Rectal smooth muscle tissue (tissue), 1 donor: ENCODE measurements at regions not wholly inside any gene's neighbourhood (a gene's known extent, or its start where the extent isn't known, plus 50 kb on each side); places are given as distances from the start of the nearest gene placed in this dataset.
"Not testable (repeated sequence)": the region's sequence is repeated elsewhere in the genome, so short reads cannot be mapped to it uniquely, and the experiment has no call there.

ENCODE experiments used
- H3K27ac ChIP-seq: one replicate; pipeline ENCODE4 v1.7.0; 2013; ENCODE audit warnings: low read depth, low read length, inconsistent platforms
- H3K27me3 ChIP-seq: one replicate; pipeline ENCODE4 v1.7.0; 2013; ENCODE audit warnings: low read length; ENCODE audit not compliant: control insufficient read depth, insufficient read depth
- H3K36me3 ChIP-seq: one replicate; pipeline ENCODE4 v1.7.0; 2013; ENCODE audit warnings: low read length; ENCODE audit not compliant: control insufficient read depth, insufficient read depth
- H3K4me1 ChIP-seq: one replicate; pipeline ENCODE4 v1.7.0; 2013; ENCODE audit warnings: low read length; ENCODE audit not compliant: control insufficient read depth, insufficient read depth
- H3K4me3 ChIP-seq: one replicate; pipeline ENCODE4 v1.7.0; 2013; ENCODE audit warnings: low read length
- H3K9ac ChIP-seq: one replicate; pipeline ENCODE4 v1.7.0; 2013; ENCODE audit warnings: low read length

DNA sequence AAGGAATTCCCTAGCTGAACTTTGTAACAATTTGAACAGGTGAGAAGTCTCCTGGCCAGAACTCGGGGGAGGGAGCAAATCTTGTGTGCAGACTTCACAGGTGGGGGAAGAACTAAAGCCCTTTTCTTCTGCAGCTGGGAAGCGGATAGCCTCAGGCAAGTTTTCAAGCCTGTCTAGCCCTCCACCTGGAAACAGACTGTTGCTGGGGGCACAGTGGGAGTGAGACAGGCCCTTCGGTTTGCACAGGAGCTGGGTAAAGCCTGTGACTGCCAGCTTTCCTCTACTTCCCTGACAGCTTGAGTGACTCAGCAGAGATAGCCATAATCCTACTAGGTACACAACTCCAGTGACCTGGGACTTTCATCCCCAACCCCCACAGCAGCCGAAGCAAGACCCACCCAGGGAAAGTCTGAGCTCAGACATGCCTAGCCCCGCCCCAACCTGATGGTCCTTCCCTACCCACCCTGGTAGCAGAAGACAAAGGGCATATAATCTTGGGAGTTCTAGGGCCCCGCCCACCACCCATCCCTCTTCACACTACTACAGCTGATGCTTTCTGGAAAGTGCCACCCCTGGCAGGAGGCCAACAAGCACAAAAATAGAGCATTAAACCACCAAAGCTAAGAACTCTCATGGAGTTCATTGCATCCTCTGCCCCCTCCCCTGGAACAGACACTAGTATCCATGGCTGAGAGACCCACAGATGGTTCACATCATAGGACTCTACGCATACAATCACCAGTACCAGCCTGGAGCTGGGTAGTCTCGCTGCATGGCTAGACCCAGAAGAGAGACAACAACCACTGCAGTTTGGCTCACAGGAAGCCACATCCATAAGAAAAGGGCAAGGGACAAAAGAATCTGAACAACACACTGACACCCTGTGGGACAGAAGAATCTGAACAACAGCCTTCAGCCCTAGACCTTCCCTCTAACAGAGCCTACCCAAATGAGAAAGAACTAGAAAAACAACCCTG, 479.0 kb downstream of the RAP2B start:
- Histone ChIP-seq H3K4me1 (no peaks in the 10 kb centered on the region), H3K27ac (no peak overlapping the region), H3K36me3 (no peaks in the 10 kb centered on the region), H3K4me3 (no peak overlapping the region), H3K9ac (no peak overlapping the region), H3K27me3 (no peaks in the 10 kb centered on the region)

DNA sequence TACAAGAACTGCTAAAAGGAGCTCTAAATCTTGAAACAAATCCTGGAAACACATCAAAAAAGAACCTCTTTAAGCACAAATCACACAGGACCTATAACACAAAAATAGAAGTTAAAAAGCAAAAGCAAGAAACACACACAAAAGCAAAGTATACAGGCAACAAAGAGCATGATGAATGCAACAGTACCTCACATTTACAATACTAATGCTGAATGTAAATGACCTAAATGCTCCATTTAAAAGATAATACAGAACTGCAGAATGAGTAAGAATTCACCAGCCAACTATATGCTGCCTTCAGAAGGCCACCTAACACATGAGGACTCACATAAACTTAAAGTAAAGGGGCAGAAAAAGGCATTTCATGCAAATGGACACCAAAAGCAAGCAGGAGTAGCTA, 478.6 kb upstream of the ARHGEF26 start:
- H3K4me3 ChIP-seq, H3K9ac ChIP-seq, H3K4me1 ChIP-seq, H3K27me3 ChIP-seq, H3K36me3 ChIP-seq, H3K27ac ChIP-seq: not testable (repeated sequence)

DNA sequence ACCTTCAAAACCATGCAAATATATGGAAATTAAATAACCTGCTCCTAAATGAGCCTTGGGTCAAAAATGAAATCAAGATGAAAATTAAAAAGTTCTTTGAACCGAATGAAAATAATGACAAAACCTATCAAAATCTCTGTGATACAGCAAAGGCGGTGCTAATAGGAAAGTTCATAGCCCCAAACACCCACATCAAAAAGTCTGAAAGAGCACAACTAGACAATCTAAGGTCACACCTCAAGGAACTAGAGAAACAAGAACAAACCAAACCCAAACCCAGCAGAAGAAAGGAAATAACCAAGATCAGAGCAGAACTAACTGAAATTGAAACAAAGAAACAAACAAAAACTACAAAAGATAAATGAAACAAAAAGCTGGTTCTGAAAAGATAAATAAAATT, 477.7 kb upstream of the ARHGEF26 start:
- H3K36me3 ChIP-seq, H3K4me1 ChIP-seq, H3K27me3 ChIP-seq, H3K4me3 ChIP-seq, H3K9ac ChIP-seq, H3K27ac ChIP-seq: not testable (repeated sequence)

DNA sequence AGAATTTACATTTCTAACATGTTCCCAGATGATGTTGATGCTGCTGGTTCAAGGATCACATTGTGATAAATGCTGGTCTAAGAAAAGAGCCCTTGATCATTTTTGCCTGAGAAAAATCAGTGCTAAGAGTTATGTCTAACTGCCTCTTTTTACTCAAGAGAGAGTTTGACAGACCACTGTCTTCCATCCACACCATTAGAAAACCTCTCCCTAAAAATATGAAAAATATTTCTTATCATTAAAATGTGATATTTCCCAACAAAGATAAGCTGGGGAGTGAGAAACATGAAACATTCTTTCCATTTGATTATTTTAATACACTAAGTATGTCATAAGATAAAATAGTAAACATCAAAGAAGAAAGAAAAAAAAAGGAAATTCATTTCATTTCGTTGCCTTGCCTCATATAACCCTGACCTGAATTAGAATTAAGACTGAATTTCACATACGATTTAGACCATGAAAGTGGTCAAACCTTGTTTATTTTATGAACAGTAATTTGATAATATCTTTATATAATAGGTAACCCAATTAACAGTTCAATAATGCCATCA, 471.8 kb upstream of the ARHGEF26 start:
- H3K4me3 ChIP-seq = no peak overlapping the region
- H3K27me3 ChIP-seq = no peaks in the 10 kb centered on the region
- no peaks in the 10 kb centered on the region for H3K4me1 ChIP-seq
- no peak overlapping the region for H3K27ac ChIP-seq
- H3K9ac ChIP-seq = no peak overlapping the region
- no peaks in the 10 kb centered on the region for H3K36me3 ChIP-seq

DNA sequence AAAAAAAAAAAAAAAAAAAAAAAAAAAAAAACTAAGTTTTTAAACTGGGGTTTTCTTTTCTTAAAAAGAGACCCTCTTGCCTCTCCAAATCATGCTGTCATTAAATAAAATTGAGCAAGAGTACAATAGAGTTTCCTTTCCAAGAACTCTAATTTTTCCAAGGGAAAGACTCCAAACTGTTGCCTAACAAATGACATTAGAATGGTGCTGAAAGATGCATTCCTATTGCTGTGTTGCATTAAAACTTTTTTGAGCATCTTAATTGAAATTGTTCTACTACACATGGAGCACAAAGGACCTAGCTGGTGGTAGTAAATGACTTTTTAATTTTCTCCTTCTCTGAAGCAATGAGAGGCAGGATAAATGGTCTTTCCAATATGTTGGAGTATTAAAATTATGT, 469.1 kb upstream of the ARHGEF26 start:
- Histone ChIP-seq H3K9ac (no peak overlapping the region), H3K27ac (no peak overlapping the region), H3K36me3 (no peaks in the 10 kb centered on the region), H3K4me1 (no peaks in the 10 kb centered on the region), H3K27me3 (no peaks in the 10 kb centered on the region), H3K4me3 (no peak overlapping the region)

DNA sequence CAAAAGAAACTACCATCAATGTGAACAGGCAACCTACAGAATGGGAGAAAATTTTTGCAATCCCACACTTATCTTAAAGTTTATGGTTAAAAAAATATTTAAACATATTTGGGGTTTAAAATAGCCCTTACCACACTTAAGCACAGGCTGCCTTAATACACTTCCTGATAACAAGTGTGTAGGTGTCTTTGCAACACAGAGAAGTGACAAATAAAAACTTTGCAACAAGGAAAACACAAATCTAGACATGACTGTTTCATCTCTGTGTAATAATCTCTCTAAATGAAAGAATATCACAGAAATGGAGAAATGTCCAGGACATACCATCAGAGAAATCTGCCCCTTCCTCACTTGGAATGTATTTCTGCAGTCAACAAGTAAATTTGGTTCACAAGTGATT, 464.1 kb upstream of the ARHGEF26 start:
- H3K4me1 ChIP-seq = no peaks in the 10 kb centered on the region
- no peak overlapping the region for H3K9ac ChIP-seq
- H3K4me3 ChIP-seq = no peak overlapping the region
- no peaks in the 10 kb centered on the region for H3K36me3 ChIP-seq
- no peak overlapping the region for H3K27ac ChIP-seq
- no peaks in the 10 kb centered on the region for H3K27me3 ChIP-seq

DNA sequence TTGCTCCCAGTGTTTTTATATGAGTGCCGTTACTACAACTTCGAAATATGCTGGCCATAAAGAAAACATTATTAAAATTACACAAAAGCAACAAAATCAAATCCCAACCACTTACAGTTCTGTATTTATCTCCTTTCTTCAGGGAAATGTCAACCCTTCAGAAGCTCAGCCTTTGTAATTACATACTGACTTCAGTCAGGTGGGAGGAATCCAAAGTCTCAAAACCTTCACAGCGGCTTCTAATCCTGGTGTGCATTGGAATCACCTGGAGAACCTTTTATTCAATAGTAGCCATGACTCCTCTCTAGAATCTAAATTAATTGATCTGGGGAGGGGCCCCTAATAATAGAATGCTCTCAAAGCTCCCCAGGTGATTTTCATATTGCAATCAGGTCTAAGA, 463.7 kb upstream of the ARHGEF26 start:
- Histone ChIP-seq H3K9ac (no peak overlapping the region), H3K27me3 (no peaks in the 10 kb centered on the region), H3K4me1 (no peaks in the 10 kb centered on the region), H3K36me3 (no peaks in the 10 kb centered on the region), H3K27ac (no peak overlapping the region), H3K4me3 (no peak overlapping the region)

DNA sequence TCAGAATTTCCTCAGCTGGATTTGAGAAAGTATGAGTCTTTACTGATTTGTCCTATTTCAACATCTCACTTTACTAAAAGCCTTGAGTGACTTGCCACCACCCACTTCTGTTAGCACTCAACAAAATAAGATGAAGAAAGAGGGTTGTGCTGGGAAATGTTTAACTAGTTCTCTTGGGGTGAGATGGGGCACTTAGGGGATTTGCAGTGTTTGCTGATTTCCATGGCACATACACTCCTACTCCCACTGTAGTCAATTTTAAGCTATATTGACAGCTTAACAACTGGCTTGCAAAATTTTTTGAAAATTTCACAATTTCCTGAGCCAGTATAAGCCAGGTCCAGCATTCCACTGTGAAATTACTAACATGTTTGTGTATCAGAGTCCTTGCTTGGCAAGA, 463.1 kb upstream of the ARHGEF26 start:
- Histone ChIP-seq H3K4me1 (no peaks in the 10 kb centered on the region), H3K27ac (no peak overlapping the region), H3K4me3 (no peak overlapping the region), H3K27me3 (no peaks in the 10 kb centered on the region), H3K9ac (no peak overlapping the region), H3K36me3 (no peaks in the 10 kb centered on the region)

DNA sequence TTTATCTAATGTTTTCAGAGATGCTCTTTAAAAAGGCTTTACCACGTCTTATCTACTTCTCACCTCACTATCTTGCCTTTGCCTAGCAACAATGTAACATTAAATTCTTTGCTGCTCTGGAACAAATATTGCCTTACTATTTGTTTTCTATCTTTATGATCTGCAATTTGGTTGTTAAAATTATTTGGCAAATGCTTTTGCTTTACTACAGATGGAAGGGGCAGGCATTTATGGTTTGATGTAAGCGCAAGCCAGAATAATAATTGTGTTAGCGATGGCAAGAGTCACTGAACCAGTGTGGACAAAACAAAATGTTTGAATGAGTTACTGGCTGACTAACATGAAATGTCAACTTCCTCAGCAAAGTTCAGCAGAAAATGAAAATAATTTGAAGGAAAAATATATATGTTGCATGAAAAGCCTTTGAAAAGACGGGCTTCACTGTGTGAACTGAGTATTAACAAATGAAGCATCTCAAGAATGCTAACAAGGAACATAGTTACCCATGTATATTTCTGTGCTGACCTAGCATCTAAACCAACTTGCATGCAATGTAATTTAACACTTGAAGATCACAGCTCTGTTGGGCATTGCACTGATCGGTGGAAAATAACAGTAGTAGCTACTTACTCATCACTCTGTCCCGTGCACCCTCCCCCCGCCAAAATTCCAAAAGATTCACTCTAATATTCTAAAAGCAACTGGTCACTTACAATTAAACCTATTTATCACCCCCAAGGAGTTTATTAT, 454.0 kb upstream of the ARHGEF26 start:
- Histone ChIP-seq H3K27me3 (no peaks in the 10 kb centered on the region), H3K27ac (no peak overlapping the region), H3K4me1 (no peaks in the 10 kb centered on the region), H3K36me3 (no peaks in the 10 kb centered on the region), H3K4me3 (no peak overlapping the region), H3K9ac (no peak overlapping the region)

DNA sequence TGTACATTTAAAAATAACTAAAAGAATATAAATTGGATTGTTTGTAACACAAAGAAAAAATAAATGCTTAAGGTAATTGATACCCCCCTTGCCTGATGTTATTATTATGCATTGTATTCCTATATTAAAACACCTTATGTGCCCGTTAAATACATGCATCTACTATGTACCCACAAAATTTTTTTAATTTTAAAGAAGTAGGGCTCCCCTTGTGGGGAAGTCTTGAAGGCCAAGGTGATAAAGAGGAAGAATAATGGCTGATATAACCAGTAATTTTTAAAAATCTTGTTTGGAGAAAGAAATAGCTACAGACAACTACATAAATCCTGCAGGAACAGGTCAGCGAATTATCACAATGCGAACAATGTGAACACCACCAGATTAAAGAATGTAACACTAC, 451.7 kb upstream of the ARHGEF26 start:
- H3K36me3 ChIP-seq = no peaks in the 10 kb centered on the region
- no peak overlapping the region for H3K27ac ChIP-seq
- no peaks in the 10 kb centered on the region for H3K4me1 ChIP-seq
- no peak overlapping the region for H3K9ac ChIP-seq
- H3K27me3 ChIP-seq = no peaks in the 10 kb centered on the region
- H3K4me3 ChIP-seq = no peak overlapping the region

DNA sequence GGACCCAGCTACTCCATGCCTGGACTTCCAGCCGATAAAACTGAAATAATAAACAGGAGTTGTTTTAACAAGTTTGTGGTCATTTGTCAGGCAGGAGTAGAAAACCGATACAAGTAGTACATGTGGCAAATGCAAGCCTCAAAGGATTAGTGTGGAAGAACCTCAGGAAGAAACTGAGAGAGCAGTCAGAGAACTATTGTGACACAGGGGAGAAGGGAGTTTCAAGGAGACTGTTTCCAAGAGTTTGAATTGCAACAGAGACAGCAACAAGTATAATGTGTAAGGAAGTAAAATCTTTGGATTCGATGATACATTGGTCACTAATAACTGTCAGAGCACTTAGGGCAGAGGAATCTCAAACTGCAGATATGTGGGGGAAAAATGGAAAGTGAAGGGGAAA, 450.6 kb upstream of the ARHGEF26 start:
- Histone ChIP-seq H3K36me3 (no peaks in the 10 kb centered on the region), H3K9ac (no peak overlapping the region), H3K27me3 (no peaks in the 10 kb centered on the region), H3K4me1 (no peaks in the 10 kb centered on the region), H3K4me3 (no peak overlapping the region), H3K27ac (no peak overlapping the region)

DNA sequence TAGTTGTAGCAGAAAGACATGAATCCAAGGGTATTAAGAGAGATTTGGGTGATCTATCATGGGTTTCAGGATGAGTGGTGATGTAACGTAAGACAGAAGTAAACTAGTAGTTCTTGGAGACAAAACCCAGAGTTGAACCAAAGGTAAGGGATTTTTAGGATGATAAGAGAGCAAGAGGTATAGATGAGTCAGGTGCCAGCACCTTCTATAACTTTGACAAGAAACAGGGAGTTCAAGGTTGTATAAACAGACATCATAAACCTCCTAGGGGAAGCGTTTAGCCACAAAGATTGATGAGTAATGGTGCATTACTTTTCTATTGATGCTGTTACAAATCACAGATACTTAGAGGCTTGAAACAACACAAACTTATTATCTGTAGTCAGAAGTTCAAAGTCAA, 447.3 kb upstream of the ARHGEF26 start:
- Histone ChIP-seq H3K27ac (no peak overlapping the region), H3K9ac (no peak overlapping the region)

More for the DNA sequence above, 447.3 kb upstream of the ARHGEF26 start:
- no peak overlapping the region for H3K4me3 ChIP-seq
- no peaks in the 10 kb centered on the region for H3K4me1 ChIP-seq
- no peaks in the 10 kb centered on the region for H3K27me3 ChIP-seq
- no peaks in the 10 kb centered on the region for H3K36me3 ChIP-seq
